Tibial nerve (tissue), 4 donors: ENCODE measurements at regions not wholly inside any gene's neighbourhood (a gene's known extent, or its start where the extent isn't known, plus 50 kb on each side); places are given as distances from the start of the nearest gene placed in this dataset.

Source experiments
- DNase-seq, 2 donors: peaks; one replicate each; pipeline ENCODE4 v3.0.0-alpha.2; 2019; ENCODE audit warnings: low spot score in 2 of 2
- H3K27ac ChIP-seq, 4 donors: fragments of 200-600 bp; sonication (generic) in 3 of 4; one replicate each; pipeline ENCODE4 v1.5.1; 2017 to 2019; ENCODE audit warnings: mild to moderate bottlenecking in 1 of 4
- H3K27me3 ChIP-seq, 2 donors: fragments of 200-600 bp; sonication (generic) in 1 of 2; one replicate each; pipeline versions ENCODE4 v1.5.1 to v1.6.0; 2017 to 2019
- H3K36me3 ChIP-seq, 3 donors: fragments of 200-600 bp; sonication (generic); one replicate each; pipeline ENCODE4 v1.5.1; 2018 to 2019
- H3K4me1 ChIP-seq, 4 donors: fragments of 200-600 bp; sonication (generic) in 3 of 4; one replicate each; pipeline ENCODE4 v1.5.1; 2017 to 2019
- H3K4me3 ChIP-seq, 4 donors: fragments of 200-600 bp; sonication (generic) in 3 of 4; one replicate each; pipeline ENCODE4 v1.5.1; 2017 to 2019; ENCODE audit warnings: mild to moderate bottlenecking in 1 of 4, moderate library complexity in 1 of 4
- H3K9me3 ChIP-seq, 4 donors: fragments of 200-600 bp; sonication (generic) in 3 of 4; one replicate each; pipeline ENCODE4 v1.5.1; 2017 to 2019
- EP300 ChIP-seq, 2 donors: sonication (generic); formaldehyde crosslinking; IDR thresholded peaks; one replicate each; pipeline ENCODE4 v1.6.1; 2017; ENCODE audit warnings: antibody characterized with exemption in 2 of 2, mild to moderate bottlenecking in 1 of 2
- POLR2A ChIP-seq, 2 donors: fragments of 450-650 bp; IDR thresholded peaks; one replicate each; pipeline ENCODE4 v1.6.1; 2017; ENCODE audit warnings: antibody characterized with exemption in 2 of 2, mild to moderate bottlenecking in 2 of 2, moderate library complexity in 2 of 2
- WGBS, 2 donors: methylation state at CpG; one replicate each; pipeline ENCODE4 v1.1.5; 2018; 5-methylcytosine and 5-hydroxymethylcytosine counted together
- TF ChIP-seq, protein P1 (sequence below), 5 experiments: fragments of 200-600 bp in 3 of 5; fragments of 450-650 bp in 2 of 5; sonication (generic) in 3 of 5; IDR thresholded peaks; one replicate each; pipeline ENCODE4 v1.5.1; 2016 to 2019; ENCODE audit warnings: antibody characterized with exemption in 5 of 5, mild to moderate bottlenecking in 3 of 5, moderate library complexity in 2 of 5

DNA sequence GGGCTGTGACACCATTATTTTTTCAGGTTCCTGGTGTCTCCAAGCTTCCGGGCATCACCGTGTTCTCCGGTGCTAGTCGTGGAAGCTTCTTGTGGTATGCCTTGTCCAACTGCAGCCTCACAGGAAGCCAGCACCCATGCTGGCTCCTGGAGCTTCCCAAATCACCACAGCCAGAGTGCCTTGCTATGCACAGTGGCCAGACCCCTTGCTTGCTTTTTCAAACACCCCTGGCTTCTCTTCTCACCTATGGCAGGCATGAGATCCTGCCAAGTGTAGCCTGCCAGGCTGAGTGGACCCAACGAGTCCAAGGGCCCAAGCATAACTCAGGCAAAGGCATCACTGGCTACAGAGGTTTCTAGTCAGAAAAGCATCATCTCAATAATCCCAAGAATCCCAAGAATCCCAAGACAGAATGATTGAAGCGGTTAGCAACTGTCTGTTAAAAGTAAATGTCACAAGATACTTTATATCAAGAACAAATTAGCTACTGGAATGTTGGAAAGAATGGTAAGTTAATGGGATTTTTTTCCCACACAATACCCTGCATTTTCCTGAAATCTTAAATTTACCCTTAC, 1522.9 kb downstream of the PCDH18 start:
- Histone ChIP-seq H3K36me3 (no peaks in the 10 kb centered on the region), H3K4me3 (no peak overlapping the region), H3K9me3 (peaks cover 0 to 4% (median 0%) of the 10 kb centered on the region in 4 donors), H3K4me1 (no peaks in the 10 kb centered on the region), H3K27me3 (no peaks in the 10 kb centered on the region), H3K27ac (no peak overlapping the region)
- no peak for DNase-seq
- TF ChIP-seq POLR2A (IDR thresholded peaks at IDR 0.05) (no peak), EP300 (IDR thresholded peaks at IDR 0.05) (no peak)
- TF ChIP-seq, protein P1, sequence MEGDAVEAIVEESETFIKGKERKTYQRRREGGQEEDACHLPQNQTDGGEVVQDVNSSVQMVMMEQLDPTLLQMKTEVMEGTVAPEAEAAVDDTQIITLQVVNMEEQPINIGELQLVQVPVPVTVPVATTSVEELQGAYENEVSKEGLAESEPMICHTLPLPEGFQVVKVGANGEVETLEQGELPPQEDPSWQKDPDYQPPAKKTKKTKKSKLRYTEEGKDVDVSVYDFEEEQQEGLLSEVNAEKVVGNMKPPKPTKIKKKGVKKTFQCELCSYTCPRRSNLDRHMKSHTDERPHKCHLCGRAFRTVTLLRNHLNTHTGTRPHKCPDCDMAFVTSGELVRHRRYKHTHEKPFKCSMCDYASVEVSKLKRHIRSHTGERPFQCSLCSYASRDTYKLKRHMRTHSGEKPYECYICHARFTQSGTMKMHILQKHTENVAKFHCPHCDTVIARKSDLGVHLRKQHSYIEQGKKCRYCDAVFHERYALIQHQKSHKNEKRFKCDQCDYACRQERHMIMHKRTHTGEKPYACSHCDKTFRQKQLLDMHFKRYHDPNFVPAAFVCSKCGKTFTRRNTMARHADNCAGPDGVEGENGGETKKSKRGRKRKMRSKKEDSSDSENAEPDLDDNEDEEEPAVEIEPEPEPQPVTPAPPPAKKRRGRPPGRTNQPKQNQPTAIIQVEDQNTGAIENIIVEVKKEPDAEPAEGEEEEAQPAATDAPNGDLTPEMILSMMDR (IDR thresholded peaks at IDR 0.05) = no peak
- 79 to 80% methylated on average over 6 of the region's 6 CpGs for WGBS, 2 donors

DNA sequence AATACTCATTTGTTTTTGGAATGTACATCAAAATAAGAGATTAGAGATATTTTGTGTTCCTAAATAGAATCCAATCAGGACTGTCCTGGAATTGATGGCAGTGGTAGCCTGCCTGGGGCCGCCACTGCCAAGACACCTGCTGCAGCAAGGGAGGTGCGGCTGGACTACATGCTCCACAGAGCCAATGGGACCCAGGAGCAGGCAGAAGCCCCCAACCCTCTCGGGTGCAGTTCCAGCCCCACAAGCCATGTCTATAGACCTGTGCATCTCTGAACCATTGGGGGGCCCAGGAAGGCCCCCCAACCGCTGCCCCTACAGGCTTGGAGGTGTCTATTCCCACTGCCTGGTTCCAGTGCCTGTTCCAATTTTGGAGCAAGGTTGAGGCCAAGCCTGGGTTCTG, 1524.3 kb downstream of the PCDH18 start:
- Histone ChIP-seq H3K27ac (no peak overlapping the region), H3K4me3 (no peak overlapping the region), H3K9me3 (peaks cover 0 to 4% (median 0%) of the 10 kb centered on the region in 4 donors), H3K4me1 (no peaks in the 10 kb centered on the region), H3K27me3 (no peaks in the 10 kb centered on the region), H3K36me3 (no peaks in the 10 kb centered on the region)
- 87 to 90% methylated on average over 3 to 4 of the region's 4 CpGs for WGBS, 2 donors
- TF ChIP-seq EP300 (IDR thresholded peaks at IDR 0.05) = no peak
- TF ChIP-seq, protein P1 (IDR thresholded peaks at IDR 0.05) = no peak
- TF ChIP-seq POLR2A (IDR thresholded peaks at IDR 0.05) = no peak
- no peak for DNase-seq

DNA sequence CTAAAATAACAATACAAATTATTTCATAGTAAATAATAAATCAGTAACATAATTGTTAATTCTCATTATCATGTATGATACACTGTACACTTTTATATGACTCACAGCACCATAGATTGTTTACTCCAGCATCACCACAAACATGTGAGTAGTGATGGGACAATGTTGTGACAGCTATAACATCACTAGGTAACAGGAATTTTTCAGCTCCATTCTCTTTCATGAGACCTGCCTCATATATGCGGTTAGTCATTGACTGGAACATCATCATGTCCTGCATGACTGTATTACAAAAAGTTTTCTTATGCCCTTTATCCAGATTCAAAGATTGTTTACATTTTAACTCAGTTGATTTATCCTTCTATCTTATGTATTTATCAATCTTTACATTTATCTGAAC, 1530.0 kb downstream of the PCDH18 start:
- TF ChIP-seq, protein P1 (IDR thresholded peaks at IDR 0.05) = no peak
- TF ChIP-seq EP300 (IDR thresholded peaks at IDR 0.05) = no peak
- TF ChIP-seq POLR2A (IDR thresholded peaks at IDR 0.05) = no peak
- Histone ChIP-seq H3K27me3 (no peaks in the 10 kb centered on the region), H3K36me3 (no peaks in the 10 kb centered on the region), H3K27ac (no peak overlapping the region), H3K9me3 (no peaks in the 10 kb centered on the region), H3K4me3 (no peak overlapping the region), H3K4me1 (no peaks in the 10 kb centered on the region)
- DNase-seq = no peak
- 94 to 98% methylated on average over 1 of the region's 1 CpG for WGBS, 2 donors

DNA sequence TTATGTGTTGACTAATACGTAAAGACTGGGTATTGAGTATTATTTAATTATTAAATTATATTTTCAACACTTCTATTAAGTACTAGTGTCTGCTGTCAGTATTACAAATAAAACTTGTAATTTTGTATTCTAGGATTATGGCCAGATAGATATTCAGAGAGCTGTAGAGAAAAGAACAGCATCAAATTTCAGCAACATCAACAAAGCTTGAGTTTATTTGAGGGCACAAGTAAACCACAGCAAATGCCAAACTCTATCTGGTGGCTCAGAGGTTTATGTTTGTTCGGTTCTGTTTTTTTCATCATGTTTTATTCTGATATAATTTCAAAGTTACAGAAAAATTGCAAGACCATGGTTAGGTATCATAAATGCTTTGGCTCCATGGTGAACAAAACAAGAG, 1530.5 kb downstream of the PCDH18 start:
- TF ChIP-seq EP300 (IDR thresholded peaks at IDR 0.05) = no peak
- Histone ChIP-seq H3K4me3 (no peak overlapping the region), H3K9me3 (no peaks in the 10 kb centered on the region), H3K36me3 (no peaks in the 10 kb centered on the region), H3K27me3 (no peaks in the 10 kb centered on the region), H3K27ac (no peak overlapping the region), H3K4me1 (no peaks in the 10 kb centered on the region)
- 84 to 88% methylated on average over 2 of the region's 2 CpGs for WGBS, 2 donors
- no peak for DNase-seq

DNA sequence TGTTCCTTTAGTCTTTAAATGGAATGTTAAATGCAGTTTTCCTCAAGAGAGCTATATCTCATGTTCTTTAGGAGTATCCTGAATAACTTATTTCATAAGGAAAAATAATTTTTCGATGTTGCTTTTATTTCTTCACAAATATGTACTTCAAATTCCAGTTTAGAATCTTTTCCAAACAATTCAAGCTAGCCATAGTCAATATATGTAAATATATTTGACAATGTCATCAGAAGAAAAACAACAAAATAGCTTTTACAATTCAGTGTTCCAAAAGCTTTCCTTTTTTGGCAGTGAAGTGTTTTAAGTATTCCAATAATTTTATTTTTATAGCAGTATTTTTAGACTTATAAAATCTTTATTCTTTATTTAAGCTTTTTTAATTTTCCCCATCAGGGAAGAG, 1532.0 kb downstream of the PCDH18 start:
- H3K4me1 ChIP-seq = no peaks in the 10 kb centered on the region
- H3K9me3 ChIP-seq = no peaks in the 10 kb centered on the region
- H3K27ac ChIP-seq = no peak overlapping the region
- no peaks in the 10 kb centered on the region for H3K27me3 ChIP-seq
- H3K36me3 ChIP-seq = no peaks in the 10 kb centered on the region
- no peak for DNase-seq
- H3K4me3 ChIP-seq = no peak overlapping the region
- 24 to 38% methylated on average over 1 of the region's 1 CpG for WGBS, 2 donors
- TF ChIP-seq, protein P1 (IDR thresholded peaks at IDR 0.05) = no peak
- no peak for TF ChIP-seq EP300 (IDR thresholded peaks at IDR 0.05)

DNA sequence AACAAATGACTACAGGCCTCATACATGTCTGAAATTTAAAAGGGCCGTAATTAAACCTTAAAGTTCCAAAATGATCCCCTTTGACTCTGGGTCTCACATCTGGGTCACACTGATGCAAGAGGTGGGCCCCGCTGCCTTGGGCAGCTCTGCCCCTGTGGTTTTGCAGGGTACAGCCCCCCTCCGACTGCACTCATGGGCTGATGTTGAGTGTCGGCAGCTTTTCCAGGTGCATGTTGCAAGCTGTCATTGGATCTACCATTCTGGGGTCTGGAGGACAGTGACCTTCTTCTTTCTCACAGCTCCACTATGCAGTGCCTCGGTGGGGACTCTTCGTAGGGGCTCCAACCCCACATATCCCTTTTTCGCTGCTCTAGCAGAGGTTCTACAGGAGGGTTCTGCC, 1537.9 kb downstream of the PCDH18 start:
- DNase-seq = no peak
- no peak overlapping the region for H3K27ac ChIP-seq
- no peaks in the 10 kb centered on the region for H3K4me1 ChIP-seq
- TF ChIP-seq POLR2A (IDR thresholded peaks at IDR 0.05) (no peak), EP300 (IDR thresholded peaks at IDR 0.05) (no peak)
- TF ChIP-seq, protein P1 (IDR thresholded peaks at IDR 0.05) = no peak
- WGBS, 2 donors = 93 to 95% methylated on average over 7 of the region's 7 CpGs
- H3K36me3 ChIP-seq = no peaks in the 10 kb centered on the region
- H3K9me3 ChIP-seq = no peaks in the 10 kb centered on the region
- no peak overlapping the region for H3K4me3 ChIP-seq
- no peaks in the 10 kb centered on the region for H3K27me3 ChIP-seq
